ENCODE measurements at regions not wholly inside any gene's neighbourhood (a gene's known extent, or its start where the extent isn't known, plus 50 kb on each side); places are given as distances from the start of the nearest gene placed in this dataset.
"Not testable (repeated sequence)": the region's sequence is repeated elsewhere in the genome, so short reads cannot be mapped to it uniquely, and the experiment has no call there.

- not testable (repeated sequence) for TF ChIP-seq CTCF (conservative IDR thresholded peaks at IDR 0.05; ENCODE audit: low read length); EZH2phosphoT487 (IDR thresholded peaks at IDR 0.05; ENCODE audit: borderline replicate concordance)
Observed at GRCh38 chr7:149963985-149964384, 90.2 kb downstream of the ATP6V0E2 start.
